ENCODE measurements at regions not wholly inside any gene's neighbourhood (a gene's known extent, or its start where the extent isn't known, plus 50 kb on each side); places are given as distances from the start of the nearest gene placed in this dataset.

DNA sequence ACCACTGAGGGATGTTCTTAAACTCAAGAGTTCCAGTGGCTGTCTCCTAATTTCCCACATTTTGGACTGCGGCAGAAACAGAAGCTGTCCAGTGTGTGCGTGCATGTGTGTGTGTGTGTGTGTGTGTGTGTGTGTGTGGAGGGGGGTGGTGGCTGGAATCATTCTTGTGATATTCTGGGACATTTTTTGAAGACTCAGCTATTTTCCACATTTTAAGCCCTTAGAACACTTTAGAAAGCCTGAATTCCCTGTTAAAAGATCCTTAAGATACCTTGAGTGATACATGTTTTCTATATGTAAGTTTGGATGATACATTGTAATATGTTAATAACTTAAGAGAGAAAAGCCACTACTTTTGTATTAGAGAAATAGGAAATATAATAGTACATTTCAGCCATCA is 636.4 kb downstream of the PLPP3 start:
- no peak for DNase-seq

DNA sequence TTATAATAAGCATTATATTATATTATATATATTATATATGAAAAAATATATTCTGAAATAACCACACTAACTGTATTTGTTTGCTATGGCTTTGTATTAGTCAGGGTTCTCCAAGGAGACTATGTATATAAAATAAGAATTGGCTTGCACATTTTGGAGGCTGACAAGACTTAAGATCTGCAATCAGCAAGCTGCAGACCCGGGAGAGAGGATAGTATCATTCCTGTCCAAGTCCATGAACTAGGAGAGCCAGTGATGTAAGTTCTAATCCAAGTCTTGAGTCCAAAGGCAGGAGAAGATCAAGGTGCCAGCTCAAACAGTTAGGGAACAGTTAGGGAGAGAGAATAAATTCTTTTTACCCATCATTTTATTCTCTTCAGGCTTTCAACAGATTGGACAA is 639.5 kb downstream of the PLPP3 start:
- DNase-seq, result no peak

- DNase-seq, result no peak
Observed at GRCh38 chr1:55938861-55939260, 640.5 kb downstream of the PLPP3 start.

- no peak for DNase-seq
Observed at GRCh38 chr1:55938376-55938850, 641.0 kb downstream of the PLPP3 start.

GRCh38 chr1:55937840-55938375 is 641.5 kb downstream of the PLPP3 start:
- no peak for DNase-seq

- DNase-seq, result no peak
Observed at GRCh38 chr1:55935236-55935635, 644.1 kb downstream of the PLPP3 start.

- DNase-seq, result no peak
Observed at GRCh38 chr1:55932402-55932801, 647.0 kb downstream of the PLPP3 start.

- no peak for DNase-seq
Observed at GRCh38 chr1:55931081-55931940, 648.1 kb downstream of the PLPP3 start.

DNA sequence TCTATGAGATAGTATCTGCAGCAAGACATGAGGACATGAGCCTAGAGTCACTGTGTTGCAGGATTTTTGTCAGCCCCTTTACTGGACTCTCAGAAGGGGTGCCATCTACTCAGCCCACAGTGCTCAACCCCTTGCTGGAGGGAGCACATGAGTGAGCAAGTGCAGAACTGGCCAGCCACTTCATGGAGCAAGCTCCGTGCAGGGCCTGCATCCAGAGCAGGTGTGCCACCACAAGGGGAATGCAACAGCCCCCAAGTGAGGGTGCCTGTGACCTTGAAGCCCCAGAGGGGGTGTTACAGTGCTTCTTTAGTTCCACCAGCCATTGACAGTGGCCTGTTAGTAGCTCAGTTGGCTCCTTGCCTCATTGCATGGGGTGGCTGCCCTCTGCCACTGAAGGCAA is 649.7 kb downstream of the PLPP3 start:
- DNase-seq, result no peak

- DNase-seq, result no peak
Observed at GRCh38 chr1:55928576-55928975, 650.8 kb downstream of the PLPP3 start.

GRCh38 chr1:55927702-55928290 is 651.6 kb downstream of the PLPP3 start:
- DNase-seq, result no peak

- no peak for DNase-seq
Observed at GRCh38 chr1:55926906-55927471, 652.4 kb downstream of the PLPP3 start.

DNA sequence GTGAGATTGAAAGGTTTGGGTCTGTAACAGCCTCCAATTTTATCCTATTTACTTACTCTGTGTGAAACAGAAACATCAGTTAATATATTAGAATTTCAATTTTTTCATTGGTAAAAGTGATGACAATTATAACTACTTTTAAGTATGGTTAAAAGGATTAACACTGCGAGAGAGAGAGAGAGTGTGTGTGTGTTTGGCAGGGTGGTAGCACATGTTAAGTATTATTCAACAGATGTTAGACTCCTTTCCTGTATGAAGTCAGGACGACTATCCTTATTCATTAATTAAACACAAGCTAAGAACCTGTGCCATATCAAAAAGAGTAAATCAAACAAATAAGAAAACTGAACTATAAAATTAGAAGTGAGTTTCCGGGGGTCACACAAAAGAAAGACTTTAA is 662.5 kb downstream of the PLPP3 start:
- DNase-seq, result no peak

GRCh38 chr1:55916481-55916880 is 662.9 kb downstream of the PLPP3 start:
- DNase-seq, result no peak

- no peak for DNase-seq
Observed at GRCh38 chr1:55913565-55913964, 665.8 kb downstream of the PLPP3 start.

DNA sequence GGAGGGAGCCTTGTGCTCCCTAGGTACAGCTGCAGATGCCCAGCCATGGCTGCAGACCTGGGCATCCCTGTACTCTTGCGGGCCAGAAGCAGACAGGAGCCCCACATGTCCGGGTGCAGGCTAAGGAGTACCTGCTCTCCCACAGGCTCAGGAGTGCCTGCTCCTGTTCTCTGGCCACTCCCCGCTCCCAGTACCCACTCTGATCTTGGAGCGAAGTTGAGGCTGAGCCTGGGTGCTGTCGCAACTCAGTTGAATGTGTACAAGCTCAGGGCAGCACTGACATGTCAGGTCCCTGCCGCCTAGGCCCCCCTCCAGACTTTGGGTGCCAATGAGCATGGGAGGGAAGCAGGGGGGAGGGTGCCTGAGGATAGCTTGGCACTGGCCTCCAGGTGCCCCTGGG is 666.9 kb downstream of the PLPP3 start:
- no peak for DNase-seq

DNA sequence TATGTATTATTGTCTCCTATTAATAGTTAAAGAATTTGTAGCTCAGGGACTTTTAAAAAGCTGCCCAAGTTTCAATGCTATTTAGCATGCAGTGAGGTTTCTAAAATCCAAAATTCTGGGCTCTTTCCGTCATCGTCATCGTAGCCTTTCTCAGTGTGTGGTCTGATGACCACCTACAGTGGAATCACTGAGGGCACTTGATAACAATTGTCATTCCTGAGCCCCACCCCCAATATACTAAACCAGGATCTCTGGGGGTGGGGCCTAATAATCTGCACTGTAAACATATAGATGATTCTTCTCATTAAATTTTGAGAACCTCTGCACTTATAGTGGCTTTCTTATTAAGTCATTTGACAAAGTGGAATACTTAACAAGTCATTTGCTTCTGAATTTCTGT is 674.8 kb downstream of the PLPP3 start:
- no peak for DNase-seq

DNA sequence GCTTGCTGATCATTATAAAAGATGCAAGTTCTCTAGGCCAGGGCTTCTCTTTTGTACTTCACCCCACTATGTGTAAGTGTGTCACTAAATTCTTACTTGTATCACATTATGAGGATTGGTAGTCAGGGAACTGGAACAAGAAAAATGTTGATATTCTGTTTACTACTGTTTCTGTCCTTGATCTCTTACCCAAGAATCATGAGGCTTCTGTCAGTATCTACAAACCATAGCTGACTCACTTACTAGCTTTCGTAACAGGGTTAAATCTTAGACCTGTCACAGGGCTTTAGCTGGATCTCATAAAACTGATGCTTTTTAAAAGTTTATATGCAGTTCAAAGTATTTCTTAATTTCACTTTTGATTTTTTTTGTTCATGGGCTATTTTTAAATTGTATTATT is 681.2 kb downstream of the PLPP3 start:
- DNase-seq, result no peak

- no peak for DNase-seq
Observed at GRCh38 chr1:55896210-55896609, 681.0 kb upstream of the USP24 start.

- DNase-seq, result no peak
Observed at GRCh38 chr1:55894521-55894920, 679.4 kb upstream of the USP24 start.

DNA sequence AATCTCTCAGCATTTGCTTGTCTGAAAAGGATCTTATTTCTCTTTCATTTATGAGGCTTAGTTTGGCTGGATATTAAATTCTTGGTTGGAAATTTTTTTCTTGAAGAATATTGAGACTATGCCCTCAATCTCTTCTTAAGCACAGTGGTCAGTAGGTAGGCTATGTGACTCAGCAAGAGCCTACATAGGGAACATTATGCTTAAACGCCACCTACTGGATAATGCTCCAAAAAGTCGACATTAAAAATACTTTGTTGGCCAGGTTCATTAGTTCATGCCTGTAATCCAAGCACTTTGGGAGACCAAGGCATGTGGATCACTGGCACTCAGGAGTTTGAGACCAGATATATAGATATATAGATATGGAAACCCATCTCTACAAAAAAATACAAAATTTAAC is 678.0 kb upstream of the USP24 start:
- DNase-seq, result no peak

GRCh38 chr1:55888685-55889317 is 673.6 kb upstream of the USP24 start:
- DNase-seq, result no peak
